Natural killer cell treated with Interleukin-12 subunit alpha and Interleukin-12 subunit beta and Interleukin-15 and Interleukin-18, amount 100 ng/mL, for 72 hours (primary cell): ENCODE measurements at regions not wholly inside any gene's neighbourhood (a gene's known extent, or its start where the extent isn't known, plus 50 kb on each side); places are given as distances from the start of the nearest gene placed in this dataset.

Experiments
- ATAC-seq, 2 donors: fragments of 150-1000 bp; cut with Tn5 transposase in 1 of 2; sonication (Bioruptor Pico), chemical (Tn5 transposase) in 1 of 2; 2 replicates each; pipeline ENCODE4 v1.10.0; 2021
- DNase-seq: peaks from one replicate; pipeline ENCODE4 v3.0.0; 2022; ENCODE audit warnings: low spot score
- H3K27ac Mint-ChIP-seq, 2 donors: 1 replicate in 1 of 2; 2 replicates in 1 of 2; pipeline ENCODE4 v1.8.0; 2022; ENCODE audit warnings: mixed read lengths in 2 of 2, mild to moderate bottlenecking in 1 of 2, moderate library complexity in 1 of 2
- H3K27me3 Mint-ChIP-seq, 2 donors: 1 replicate in 1 of 2; 2 replicates in 1 of 2; pipeline ENCODE4 v1.8.0; 2022; ENCODE audit warnings: mixed read lengths in 2 of 2
- H3K36me3 Mint-ChIP-seq: one replicate; pipeline ENCODE4 v1.8.0; 2022; ENCODE audit warnings: mixed read lengths
- H3K4me1 Mint-ChIP-seq, 2 donors: 1 replicate in 1 of 2; 2 replicates in 1 of 2; pipeline ENCODE4 v1.8.0; 2022; ENCODE audit warnings: low read depth in 2 of 2, mixed read lengths in 2 of 2, mild to moderate bottlenecking in 1 of 2
- H3K4me3 Mint-ChIP-seq: one replicate; pipeline ENCODE4 v1.8.0; 2022; ENCODE audit warnings: mixed read lengths
- H3K9me3 Mint-ChIP-seq: 2 replicates; pipeline ENCODE4 v1.8.0; 2022; ENCODE audit warnings: mixed read lengths

GRCh38 chr4:186806679-186807421 lies 83.2 kb upstream of the FAT1 start:
- Mint-ChIP-seq H3K4me3 (no peak overlapping the region), H3K36me3 (no peaks in the 10 kb centered on the region), H3K9me3 (peaks cover 4% of the 10 kb centered on the region), H3K27me3 (no peaks in the 10 kb centered on the region), H3K27ac (no peak overlapping the region), H3K4me1 (no peaks in the 10 kb centered on the region)
- no peak for ATAC-seq
- DNase-seq = no peak

- no peaks in the 10 kb centered on the region for H3K36me3 Mint-ChIP-seq
- H3K27ac Mint-ChIP-seq = no peak overlapping the region
- no peak overlapping the region for H3K4me3 Mint-ChIP-seq
- no peaks in the 10 kb centered on the region for H3K9me3 Mint-ChIP-seq
- no peaks in the 10 kb centered on the region for H3K27me3 Mint-ChIP-seq
- H3K4me1 Mint-ChIP-seq = no peaks in the 10 kb centered on the region
- no peak for DNase-seq
- ATAC-seq = no peak
Observed at GRCh38 chr4:186807808-186808629, 84.4 kb upstream of the FAT1 start.

DNA sequence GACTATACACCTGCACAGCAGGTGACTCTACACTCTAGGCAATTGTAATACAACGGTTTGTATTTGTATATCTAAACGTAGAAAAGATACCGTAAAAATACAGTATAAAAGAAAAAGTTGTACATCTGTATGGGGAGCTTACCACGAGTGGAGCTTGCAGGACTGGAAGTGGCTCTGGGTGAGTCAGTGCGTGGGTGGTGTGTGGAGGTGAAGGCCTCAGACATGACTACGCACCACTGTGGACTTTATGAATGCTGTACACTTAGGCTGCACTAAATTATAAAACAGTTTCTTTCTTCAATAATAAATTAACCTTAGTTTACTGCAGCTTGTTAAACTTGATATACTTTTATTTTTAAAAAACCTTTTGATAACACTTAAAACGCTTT lies 85.0 kb upstream of the FAT1 start:
- ATAC-seq (no peak), DNase-seq (no peak)
- no peaks in the 10 kb centered on the region for H3K36me3 Mint-ChIP-seq
- no peaks in the 10 kb centered on the region for H3K4me1 Mint-ChIP-seq
- no peak overlapping the region for H3K4me3 Mint-ChIP-seq
- no peak overlapping the region for H3K27ac Mint-ChIP-seq
- no peaks in the 10 kb centered on the region for H3K9me3 Mint-ChIP-seq
- H3K27me3 Mint-ChIP-seq = no peaks in the 10 kb centered on the region

DNA sequence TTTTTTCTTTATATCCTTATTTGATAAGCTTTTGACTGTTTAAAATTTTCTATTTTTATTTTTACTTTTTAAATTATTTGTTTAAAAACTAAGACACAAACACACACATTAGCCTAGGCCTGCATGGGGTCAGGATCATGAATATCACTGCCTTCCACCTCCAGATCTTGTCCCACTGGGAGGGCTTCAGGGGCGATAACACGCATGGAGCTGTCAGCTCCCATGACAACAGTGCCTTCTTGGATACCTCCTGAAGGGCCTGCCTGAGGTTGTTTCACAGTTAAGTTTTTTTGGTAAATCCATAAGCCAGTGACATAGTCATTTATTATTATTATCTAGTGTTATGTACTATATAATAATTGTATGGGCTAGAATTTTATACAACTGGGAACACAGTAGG lies 85.4 kb upstream of the FAT1 start:
- H3K9me3 Mint-ChIP-seq = no peaks in the 10 kb centered on the region

GRCh38 chr4:186810613-186811150 lies 87.0 kb upstream of the FAT1 start:
- Mint-ChIP-seq H3K4me3 (no peak overlapping the region), H3K9me3 (no peaks in the 10 kb centered on the region), H3K4me1 (no peaks in the 10 kb centered on the region), H3K27ac (no peak overlapping the region), H3K36me3 (no peaks in the 10 kb centered on the region), H3K27me3 (no peaks in the 10 kb centered on the region)
- DNase-seq = no peak
- ATAC-seq = no peak

More for the DNA sequence above, 85.4 kb upstream of the FAT1 start:
- Mint-ChIP-seq H3K4me3 (no peak overlapping the region), H3K36me3 (no peaks in the 10 kb centered on the region), H3K4me1 (no peaks in the 10 kb centered on the region), H3K27ac (no peak overlapping the region), H3K27me3 (no peaks in the 10 kb centered on the region)
- DNase-seq (no peak), ATAC-seq (no peak)

- no peak for ATAC-seq
- no peaks in the 10 kb centered on the region for H3K4me1 Mint-ChIP-seq
- H3K27ac Mint-ChIP-seq = no peak overlapping the region
- no peaks in the 10 kb centered on the region for H3K9me3 Mint-ChIP-seq
- no peaks in the 10 kb centered on the region for H3K27me3 Mint-ChIP-seq
- no peak overlapping the region for H3K4me3 Mint-ChIP-seq
- H3K36me3 Mint-ChIP-seq = no peaks in the 10 kb centered on the region
- no peak for DNase-seq
Observed at GRCh38 chr4:186812592-186812991, 88.9 kb upstream of the FAT1 start.

GRCh38 chr4:186813377-186814068 lies 89.9 kb upstream of the FAT1 start:
- no peak for DNase-seq
- Mint-ChIP-seq H3K27ac (no peak overlapping the region), H3K27me3 (no peaks in the 10 kb centered on the region), H3K4me1 (no peaks in the 10 kb centered on the region), H3K36me3 (no peaks in the 10 kb centered on the region), H3K4me3 (no peak overlapping the region), H3K9me3 (no peaks in the 10 kb centered on the region)
- no peak for ATAC-seq

DNA sequence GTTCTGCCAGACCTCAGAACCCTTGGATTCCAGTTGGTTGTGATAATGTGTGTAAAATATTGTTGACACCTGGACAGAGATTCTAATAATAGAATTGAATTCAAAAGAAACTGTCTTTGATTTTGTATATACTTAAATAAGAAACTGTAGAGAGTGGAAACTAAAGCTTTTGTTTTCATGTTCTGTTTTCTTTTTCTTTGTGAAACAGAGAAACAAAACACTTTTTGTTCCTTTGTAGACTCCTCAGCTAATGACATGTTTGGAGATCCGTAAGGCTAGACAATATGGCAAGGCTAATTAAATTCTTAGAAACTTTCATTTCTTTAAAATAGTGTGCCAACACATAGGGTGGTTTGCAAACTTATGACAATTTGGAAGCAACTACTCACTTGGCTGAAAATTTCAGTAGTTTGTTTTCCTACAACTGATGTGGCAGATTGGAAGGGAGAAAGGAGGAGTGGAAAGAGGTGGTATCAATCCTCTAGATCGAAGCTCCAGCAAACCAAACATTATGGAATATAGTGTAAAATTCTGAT lies 90.9 kb upstream of the FAT1 start:
- Mint-ChIP-seq H3K9me3 (no peaks in the 10 kb centered on the region), H3K27ac (no peak overlapping the region), H3K27me3 (no peaks in the 10 kb centered on the region), H3K36me3 (no peaks in the 10 kb centered on the region), H3K4me1 (no peaks in the 10 kb centered on the region), H3K4me3 (no peak overlapping the region)
- no peak for ATAC-seq
- DNase-seq = no peak

- ATAC-seq (no peak), DNase-seq (no peak)
- Mint-ChIP-seq H3K36me3 (no peaks in the 10 kb centered on the region), H3K9me3 (peaks cover 6% of the 10 kb centered on the region), H3K27ac (no peak overlapping the region), H3K4me3 (no peak overlapping the region), H3K4me1 (no peaks in the 10 kb centered on the region), H3K27me3 (no peaks in the 10 kb centered on the region)
Observed at GRCh38 chr4:186819342-186820086, 95.9 kb upstream of the FAT1 start.

- H3K4me1 Mint-ChIP-seq = no peaks in the 10 kb centered on the region
- H3K36me3 Mint-ChIP-seq = no peaks in the 10 kb centered on the region
- H3K4me3 Mint-ChIP-seq = no peak overlapping the region
- H3K27me3 Mint-ChIP-seq = no peaks in the 10 kb centered on the region
- peaks cover 6% of the 10 kb centered on the region for H3K9me3 Mint-ChIP-seq
- ATAC-seq (no peak), DNase-seq (no peak)
- H3K27ac Mint-ChIP-seq = no peak overlapping the region
Observed at GRCh38 chr4:186820391-186820891, 96.8 kb upstream of the FAT1 start.

DNA sequence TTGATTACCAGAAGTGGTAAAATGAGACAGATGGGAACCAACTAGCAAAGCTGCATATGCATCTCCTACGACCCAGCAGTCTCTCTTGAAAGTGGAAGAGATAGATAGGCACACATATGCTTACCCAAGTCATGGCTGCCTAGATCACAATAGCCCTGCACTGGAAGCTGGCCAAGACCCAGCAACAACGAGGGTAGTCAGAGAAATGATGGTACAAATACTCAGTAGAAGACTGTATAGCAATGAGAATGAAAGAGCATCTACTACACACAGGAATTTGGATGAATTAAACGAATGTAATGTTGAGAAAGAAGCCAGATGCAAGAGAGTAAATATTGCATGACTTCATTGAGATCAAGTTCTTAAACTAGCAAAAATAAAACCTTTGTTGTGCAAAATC lies 100.3 kb upstream of the FAT1 start:
- ATAC-seq = no peak
- H3K27ac Mint-ChIP-seq = no peak overlapping the region
- no peaks in the 10 kb centered on the region for H3K36me3 Mint-ChIP-seq
- peaks cover 6% of the 10 kb centered on the region for H3K9me3 Mint-ChIP-seq
- H3K4me3 Mint-ChIP-seq = no peak overlapping the region
- no peaks in the 10 kb centered on the region for H3K27me3 Mint-ChIP-seq
- no peaks in the 10 kb centered on the region for H3K4me1 Mint-ChIP-seq
- no peak for DNase-seq

DNA sequence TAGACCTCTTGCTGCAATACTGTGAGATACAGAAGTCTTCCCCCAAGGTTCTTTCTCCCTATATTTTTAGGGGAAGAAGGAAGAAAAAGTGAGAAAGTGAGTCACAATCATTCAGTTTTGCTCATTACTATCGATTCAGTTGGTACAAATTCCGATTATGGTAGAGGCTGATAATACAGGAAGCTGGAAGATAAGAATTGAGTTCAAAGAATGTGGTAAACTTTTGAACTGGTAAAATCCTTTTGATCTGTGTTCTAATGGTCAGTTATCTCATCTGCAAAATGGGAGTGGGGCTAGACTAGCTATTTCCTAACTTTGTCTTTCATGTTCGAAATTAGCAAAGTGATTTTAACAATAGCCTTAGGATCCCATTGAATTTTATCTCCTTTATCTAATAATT lies 101.4 kb upstream of the FAT1 start:
- H3K4me3 Mint-ChIP-seq = no peak overlapping the region
- H3K9me3 Mint-ChIP-seq = peaks cover 8% of the 10 kb centered on the region
- DNase-seq (no peak), ATAC-seq (no peak)
- no peaks in the 10 kb centered on the region for H3K36me3 Mint-ChIP-seq
- H3K4me1 Mint-ChIP-seq = no peaks in the 10 kb centered on the region
- H3K27me3 Mint-ChIP-seq = no peaks in the 10 kb centered on the region
- no peak overlapping the region for H3K27ac Mint-ChIP-seq

DNA sequence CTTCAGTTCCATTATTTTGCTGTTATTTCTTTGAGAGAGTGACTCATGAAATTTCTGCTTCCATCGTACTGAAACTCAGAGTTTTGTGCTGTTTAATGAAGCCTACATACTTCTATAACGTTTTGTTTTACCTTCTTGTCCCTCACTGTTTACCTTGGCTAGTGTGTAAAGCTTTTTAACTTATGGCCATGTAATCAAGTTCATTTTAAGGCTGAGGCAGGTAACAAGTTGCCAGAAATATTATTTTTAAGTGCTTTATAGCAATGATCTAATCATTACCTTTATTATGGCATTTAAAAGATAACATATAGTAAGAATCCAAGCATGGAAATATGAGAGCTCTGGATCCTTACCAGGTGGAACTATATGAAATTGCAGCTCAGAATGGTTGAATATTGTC lies 102.3 kb upstream of the FAT1 start:
- Mint-ChIP-seq H3K36me3 (peaks cover 4% of the 10 kb centered on the region), H3K27me3 (no peaks in the 10 kb centered on the region), H3K4me1 (no peaks in the 10 kb centered on the region), H3K27ac (no peak overlapping the region), H3K4me3 (no peak overlapping the region), H3K9me3 (peaks cover 15% of the 10 kb centered on the region)
- ATAC-seq = no peak
- no peak for DNase-seq
